ENCODE measurements at regions not wholly inside any gene's neighbourhood (a gene's known extent, or its start where the extent isn't known, plus 50 kb on each side); places are given as distances from the start of the nearest gene placed in this dataset.

DNA sequence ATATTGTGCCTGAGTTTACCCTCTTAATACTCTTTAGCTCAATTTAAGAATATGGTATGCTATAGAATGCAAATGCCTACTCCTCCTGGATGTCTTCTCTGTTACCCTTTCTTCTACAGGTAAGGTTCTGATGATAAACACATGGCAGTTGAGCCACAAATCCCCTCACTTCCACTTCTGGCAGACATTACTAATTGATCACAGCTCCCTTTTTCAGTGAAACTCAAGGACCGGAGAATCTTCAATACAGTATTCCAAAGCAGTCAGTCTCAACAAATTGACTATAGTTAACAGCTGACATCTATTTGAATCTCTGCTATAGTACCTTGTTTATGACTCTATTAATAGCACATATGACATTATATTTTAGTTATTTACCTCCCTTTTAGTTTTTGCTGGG is 232.1 kb upstream of the ADAMTS9 start:
- H3K27me3 ChIP-seq (ENCODE audit: control insufficient read depth, insufficient read depth, low read length, poor library complexity, severe bottlenecking) = no peaks in the 10 kb centered on the region
- peaks cover under 1% of the 10 kb centered on the region for H3K27me3 Mint-ChIP-seq (ENCODE audit: insufficient read depth)
- H3K27ac ChIP-seq (ENCODE audit: low read depth, low read length) = no peak overlapping the region
- no peaks in the 10 kb centered on the region for H3K36me3 ChIP-seq (ENCODE audit: control insufficient read depth, insufficient read depth, low read length)
- TF ChIP-seq, protein P1, sequence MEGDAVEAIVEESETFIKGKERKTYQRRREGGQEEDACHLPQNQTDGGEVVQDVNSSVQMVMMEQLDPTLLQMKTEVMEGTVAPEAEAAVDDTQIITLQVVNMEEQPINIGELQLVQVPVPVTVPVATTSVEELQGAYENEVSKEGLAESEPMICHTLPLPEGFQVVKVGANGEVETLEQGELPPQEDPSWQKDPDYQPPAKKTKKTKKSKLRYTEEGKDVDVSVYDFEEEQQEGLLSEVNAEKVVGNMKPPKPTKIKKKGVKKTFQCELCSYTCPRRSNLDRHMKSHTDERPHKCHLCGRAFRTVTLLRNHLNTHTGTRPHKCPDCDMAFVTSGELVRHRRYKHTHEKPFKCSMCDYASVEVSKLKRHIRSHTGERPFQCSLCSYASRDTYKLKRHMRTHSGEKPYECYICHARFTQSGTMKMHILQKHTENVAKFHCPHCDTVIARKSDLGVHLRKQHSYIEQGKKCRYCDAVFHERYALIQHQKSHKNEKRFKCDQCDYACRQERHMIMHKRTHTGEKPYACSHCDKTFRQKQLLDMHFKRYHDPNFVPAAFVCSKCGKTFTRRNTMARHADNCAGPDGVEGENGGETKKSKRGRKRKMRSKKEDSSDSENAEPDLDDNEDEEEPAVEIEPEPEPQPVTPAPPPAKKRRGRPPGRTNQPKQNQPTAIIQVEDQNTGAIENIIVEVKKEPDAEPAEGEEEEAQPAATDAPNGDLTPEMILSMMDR (conservative IDR thresholded peaks at IDR 0.05) = no peak
- no peaks in the 10 kb centered on the region for H3K36me3 Mint-ChIP-seq (ENCODE audit: low read depth)
- WGBS, 2 experiments (ENCODE audit: insufficient coverage in 1 of 2, insufficient read length in 1 of 2) = 33 to 56% methylated on average over 1 of the region's 1 CpG
- H3K4me3 Mint-ChIP-seq = no peak overlapping the region
- H3K4me3 ChIP-seq (ENCODE audit: low read length) = no peak overlapping the region
- no peaks in the 10 kb centered on the region for H3K9me3 Mint-ChIP-seq
- no peak overlapping the region for H3K27ac Mint-ChIP-seq
- H3K4me1 ChIP-seq (ENCODE audit: control insufficient read depth, insufficient read depth, low read length) = peaks cover 15% of the 10 kb centered on the region
- no peak overlapping the region for H3K9ac ChIP-seq (ENCODE audit: extremely low read depth, low read length, poor library complexity, severe bottlenecking)
- H3K4me1 Mint-ChIP-seq = peaks cover 51% of the 10 kb centered on the region
- H3K9me3 ChIP-seq (ENCODE audit: control insufficient read depth, low read length) = no peaks in the 10 kb centered on the region
- DNase-seq = no peak

DNA sequence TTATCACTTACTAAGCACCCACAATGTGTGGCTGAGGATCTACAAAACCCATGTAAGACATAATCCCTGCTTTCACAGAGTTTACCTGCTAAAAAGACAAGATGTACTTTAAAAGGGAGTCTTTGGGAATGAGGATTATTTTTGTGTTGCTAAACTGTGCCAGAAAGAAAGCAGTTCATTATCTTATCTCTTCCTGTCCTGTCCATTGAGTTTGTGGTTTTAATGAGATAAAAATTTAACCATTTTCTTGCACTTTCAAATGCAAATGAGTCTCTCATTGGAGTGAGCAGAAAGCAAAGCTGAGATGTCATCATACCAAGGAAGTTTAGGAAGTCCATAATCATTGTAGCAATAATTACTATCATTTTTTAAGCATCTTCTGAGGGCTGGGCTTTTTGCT is 231.2 kb upstream of the ADAMTS9 start:
- no peak overlapping the region for H3K4me3 ChIP-seq (ENCODE audit: low read length)
- H3K9me3 ChIP-seq (ENCODE audit: control insufficient read depth, low read length) = no peaks in the 10 kb centered on the region
- H3K36me3 Mint-ChIP-seq (ENCODE audit: low read depth) = no peaks in the 10 kb centered on the region
- H3K27me3 ChIP-seq (ENCODE audit: control insufficient read depth, insufficient read depth, low read length, poor library complexity, severe bottlenecking) = no peaks in the 10 kb centered on the region
- DNase-seq = no peak
- H3K9ac ChIP-seq (ENCODE audit: extremely low read depth, low read length, poor library complexity, severe bottlenecking) = no peak overlapping the region
- TF ChIP-seq, protein P1 (conservative IDR thresholded peaks at IDR 0.05) = no peak
- H3K27ac Mint-ChIP-seq = no peak overlapping the region
- H3K4me1 ChIP-seq (ENCODE audit: control insufficient read depth, insufficient read depth, low read length) = peaks cover 15% of the 10 kb centered on the region
- peaks cover 49% of the 10 kb centered on the region for H3K4me1 Mint-ChIP-seq
- no peak overlapping the region for H3K27ac ChIP-seq (ENCODE audit: low read depth, low read length)
- peaks cover 3% of the 10 kb centered on the region for H3K27me3 Mint-ChIP-seq (ENCODE audit: insufficient read depth)
- no peaks in the 10 kb centered on the region for H3K36me3 ChIP-seq (ENCODE audit: control insufficient read depth, insufficient read depth, low read length)
- no peaks in the 10 kb centered on the region for H3K9me3 Mint-ChIP-seq
- H3K4me3 Mint-ChIP-seq = no peak overlapping the region

DNA sequence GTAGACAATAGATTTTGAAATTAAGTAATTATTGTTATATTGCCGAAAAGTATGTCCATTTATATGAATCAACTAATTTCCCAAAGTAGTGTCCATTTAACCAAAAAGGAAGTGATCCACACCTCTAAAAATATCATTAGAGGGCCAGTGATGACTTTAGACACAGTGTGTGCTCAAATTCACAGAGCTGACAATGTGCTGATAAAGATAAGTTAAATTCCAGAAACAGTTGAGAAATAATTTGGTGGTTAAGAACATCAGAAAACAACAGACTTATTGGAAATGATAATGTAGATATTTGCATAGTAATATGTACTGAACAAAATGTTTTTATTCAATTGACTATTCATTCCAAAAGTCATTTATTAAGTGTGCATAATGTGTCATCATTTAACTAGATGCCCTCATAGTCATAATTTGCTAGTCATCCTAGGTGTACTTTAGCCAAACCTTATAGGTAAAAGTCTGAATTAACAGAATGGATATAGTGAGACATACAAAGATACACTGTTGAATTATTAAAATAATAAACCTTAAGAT is 230.2 kb upstream of the ADAMTS9 start:
- peaks cover 15% of the 10 kb centered on the region for H3K4me1 ChIP-seq (ENCODE audit: control insufficient read depth, insufficient read depth, low read length)
- no peak for DNase-seq
- TF ChIP-seq, protein P1 (conservative IDR thresholded peaks at IDR 0.05) = no peak
- Mint-ChIP-seq H3K9me3 (peaks cover under 1% of the 10 kb centered on the region), H3K4me3 (no peak overlapping the region), H3K27ac (no peak overlapping the region), H3K36me3 (ENCODE audit: low read depth) (no peaks in the 10 kb centered on the region), H3K4me1 (peaks cover 44% of the 10 kb centered on the region), H3K27me3 (ENCODE audit: insufficient read depth) (peaks cover 3% of the 10 kb centered on the region)
- no peaks in the 10 kb centered on the region for H3K27me3 ChIP-seq (ENCODE audit: control insufficient read depth, insufficient read depth, low read length, poor library complexity, severe bottlenecking)
- 100% methylated on average over 1 of the region's 1 CpG; no CpG with 5 or more reads in 1 of the 2 experiments for WGBS, 2 experiments (ENCODE audit: insufficient coverage in 1 of 2, insufficient read length in 1 of 2)
- H3K27ac ChIP-seq (ENCODE audit: low read depth, low read length) = no peak overlapping the region
- no peaks in the 10 kb centered on the region for H3K9me3 ChIP-seq (ENCODE audit: control insufficient read depth, low read length)
- no peak overlapping the region for H3K9ac ChIP-seq (ENCODE audit: extremely low read depth, low read length, poor library complexity, severe bottlenecking)
- no peaks in the 10 kb centered on the region for H3K36me3 ChIP-seq (ENCODE audit: control insufficient read depth, insufficient read depth, low read length)
- H3K4me3 ChIP-seq (ENCODE audit: low read length) = no peak overlapping the region

All from endodermal cell (in vitro differentiated cells).